Middle frontal gyrus (tissue), 1 donor: ENCODE measurements at regions not wholly inside any gene's neighbourhood (a gene's known extent, or its start where the extent isn't known, plus 50 kb on each side); places are given as distances from the start of the nearest gene placed in this dataset.
"Not testable (repeated sequence)": the region's sequence is repeated elsewhere in the genome, so short reads cannot be mapped to it uniquely, and the experiment has no call there.

Experiments used
- DNase-seq: peaks from one replicate; pipeline ENCODE4 v3.0.0-alpha.2; 2015; ENCODE audit warnings: low spot score; ENCODE audit errors: extremely low spot score

DNA sequence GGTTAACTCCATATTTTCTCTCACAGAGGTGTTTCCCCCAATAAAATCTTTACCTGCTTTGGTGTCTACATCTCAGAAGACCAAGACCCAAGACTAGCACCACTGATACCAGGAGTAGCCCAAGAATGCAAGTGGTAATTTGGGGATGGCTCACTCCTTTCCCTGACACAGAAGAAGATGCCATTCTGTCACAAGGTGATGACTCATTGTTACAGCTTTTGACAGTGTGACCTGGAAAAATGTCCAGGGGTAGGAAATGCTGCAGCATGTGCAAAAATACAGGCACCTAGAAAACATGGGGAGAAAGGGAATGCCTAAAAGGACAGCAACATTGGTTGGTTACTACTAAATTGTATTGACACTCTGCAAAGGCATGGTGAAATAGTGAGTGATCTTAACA, 254.0 kb upstream of the GJE1 start:
- DNase-seq: no peak

DNA sequence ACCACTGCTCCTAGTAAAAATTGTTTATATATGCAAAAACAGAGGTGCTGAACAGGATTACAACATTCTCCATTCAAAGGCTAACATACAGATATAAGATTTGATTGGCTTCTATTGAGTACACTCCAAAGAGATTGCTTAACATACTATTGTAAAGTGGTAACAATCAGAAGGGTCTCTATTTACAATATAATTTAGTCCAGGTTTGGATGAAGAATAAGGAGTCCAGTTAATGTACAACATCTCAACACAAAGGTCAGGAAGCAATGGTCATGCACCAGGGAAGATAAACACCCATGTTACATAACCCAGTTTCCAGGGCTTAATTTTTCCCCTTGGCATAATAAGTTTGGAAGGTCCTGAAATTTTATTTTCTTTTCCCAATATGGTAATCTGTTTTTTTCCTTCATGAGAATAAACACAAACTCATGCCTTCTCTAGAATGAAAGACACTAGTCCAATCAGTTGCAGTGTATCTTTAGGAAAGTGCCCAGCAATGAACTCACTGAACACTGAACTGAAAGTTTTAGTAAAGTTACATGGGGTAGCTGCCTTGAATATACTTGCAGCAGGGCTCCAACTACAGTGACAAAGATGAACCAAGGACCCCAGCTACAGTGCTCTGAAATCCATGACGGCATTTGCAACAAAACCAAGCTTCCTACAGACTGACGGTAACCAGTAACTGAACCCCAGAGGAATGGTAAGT, 255.3 kb upstream of the GJE1 start:
- no peak for DNase-seq

DNA sequence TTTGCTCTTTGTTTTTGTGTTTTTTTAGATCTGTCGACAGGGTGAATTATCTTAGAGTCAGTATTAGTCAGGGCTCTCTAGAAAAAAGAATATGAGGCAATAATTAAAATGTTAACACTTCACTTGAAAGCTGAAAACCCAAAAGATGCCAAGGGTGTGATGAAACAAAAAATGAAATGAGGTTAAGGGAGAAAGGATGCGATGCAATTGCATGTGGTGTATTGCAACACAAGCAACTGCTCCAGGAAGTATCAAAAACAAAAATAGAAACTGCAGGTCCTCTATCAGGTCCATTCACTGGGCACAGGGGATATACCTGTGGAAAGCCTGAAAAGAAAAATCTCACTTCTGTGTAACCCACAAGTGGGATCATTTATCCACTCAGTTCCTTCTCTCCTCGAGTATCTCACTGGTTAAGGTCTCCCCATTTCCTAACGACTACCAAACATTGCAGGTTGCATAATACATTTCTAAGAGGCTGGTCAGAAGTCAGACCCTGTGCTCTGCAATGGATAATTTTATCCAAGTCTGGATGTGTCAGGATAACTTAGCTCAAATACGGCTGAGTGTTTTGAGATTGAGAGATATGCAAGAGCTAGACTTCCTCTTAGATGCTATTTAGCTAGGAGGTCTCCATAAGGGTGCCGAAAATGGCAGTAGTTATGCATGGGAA, 257.7 kb upstream of the GJE1 start:
- DNase-seq: no peak

DNA sequence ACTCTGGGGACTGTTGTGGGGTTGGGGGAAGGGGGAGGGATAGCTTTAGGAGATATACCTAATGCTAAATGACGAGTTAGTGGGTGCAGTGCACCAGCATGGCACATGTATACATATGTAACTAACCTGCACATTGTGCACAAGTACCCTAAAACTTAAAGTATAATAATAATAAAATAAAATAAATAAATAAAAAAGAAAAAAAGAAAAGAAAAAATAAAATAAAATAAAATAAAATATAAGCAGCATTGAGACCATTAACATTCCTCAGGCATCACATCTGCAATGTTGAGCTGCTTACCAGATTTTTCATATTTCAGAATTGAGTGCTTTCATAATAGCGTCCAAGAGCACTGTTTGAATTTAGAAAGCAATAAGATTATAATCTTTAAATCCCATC, 263.2 kb upstream of the GJE1 start:
- DNase-seq: not testable (repeated sequence)

DNA sequence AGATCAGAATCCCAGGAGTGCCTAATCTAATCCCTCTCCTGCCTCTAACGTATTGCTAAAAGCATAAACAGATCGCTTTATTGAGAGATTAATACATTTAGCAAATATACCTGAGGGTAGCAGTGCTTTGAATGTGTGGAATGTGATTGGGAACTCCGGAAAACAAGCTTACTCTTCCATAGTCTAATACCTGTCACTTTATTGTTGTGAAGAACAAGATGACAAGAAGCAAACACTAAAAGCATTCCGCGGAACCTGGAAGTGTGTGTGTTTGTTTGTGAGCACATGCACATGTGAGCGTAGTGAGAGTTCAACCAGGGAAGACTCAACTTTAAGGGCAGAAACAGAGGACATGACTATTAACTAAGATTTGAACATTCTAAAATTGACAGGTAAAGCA, 265.0 kb upstream of the GJE1 start:
- DNase-seq: no peak

DNA sequence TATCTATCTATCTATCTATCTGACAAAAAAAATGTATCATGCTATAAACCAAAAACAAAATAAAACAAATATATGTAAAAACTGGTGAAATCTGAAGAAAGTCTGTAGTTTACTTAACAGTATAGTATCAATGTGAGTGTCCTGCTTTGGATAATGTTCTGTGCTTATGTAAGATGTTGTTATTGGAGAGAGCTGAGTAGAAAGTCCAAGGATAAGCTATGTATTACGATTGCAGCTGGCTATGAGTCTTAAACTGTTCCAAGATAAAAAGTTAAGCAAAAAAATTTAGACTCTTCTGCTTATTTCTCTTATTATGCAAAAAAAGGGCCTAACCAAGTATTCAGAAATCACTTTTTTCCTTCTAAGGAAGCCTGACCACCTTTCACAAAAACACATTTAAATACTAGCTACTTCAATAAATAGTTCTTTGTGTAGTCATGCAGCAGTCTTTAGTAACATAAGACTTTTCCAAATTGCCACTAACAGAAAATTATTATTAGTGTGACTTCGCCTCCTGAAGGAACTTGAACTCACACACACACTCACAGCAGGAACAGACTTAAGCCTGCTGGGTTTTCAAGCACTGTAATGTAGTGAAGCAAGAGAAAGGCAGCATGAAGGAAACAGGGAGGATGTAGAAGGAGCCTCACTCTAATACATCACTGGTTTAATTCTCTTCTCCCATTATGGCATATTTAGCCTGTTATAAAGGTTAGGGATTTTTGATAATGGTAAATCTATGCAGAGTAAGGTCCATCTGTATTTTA, 265.8 kb upstream of the GJE1 start:
- no peak for DNase-seq

DNA sequence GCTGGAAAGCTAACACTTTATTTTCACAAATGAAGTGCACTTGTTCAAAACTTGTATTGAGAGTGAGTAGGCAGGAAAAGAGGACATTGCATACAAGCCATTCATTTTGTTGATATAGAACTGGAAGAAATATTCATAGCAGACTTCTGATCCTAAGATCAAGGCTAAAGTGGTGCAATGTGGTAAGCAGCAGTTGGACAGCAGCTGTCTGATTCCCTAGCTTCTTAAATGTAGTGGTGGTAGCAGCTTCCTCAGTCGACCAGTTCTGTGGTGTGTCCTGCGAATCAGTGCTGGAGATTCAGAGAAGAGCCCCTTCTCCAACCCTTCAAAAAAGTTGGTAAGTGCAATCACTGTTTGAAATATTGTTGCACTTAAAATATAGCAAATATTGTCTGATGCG, 281.7 kb upstream of the GJE1 start:
- DNase-seq: no peak

DNA sequence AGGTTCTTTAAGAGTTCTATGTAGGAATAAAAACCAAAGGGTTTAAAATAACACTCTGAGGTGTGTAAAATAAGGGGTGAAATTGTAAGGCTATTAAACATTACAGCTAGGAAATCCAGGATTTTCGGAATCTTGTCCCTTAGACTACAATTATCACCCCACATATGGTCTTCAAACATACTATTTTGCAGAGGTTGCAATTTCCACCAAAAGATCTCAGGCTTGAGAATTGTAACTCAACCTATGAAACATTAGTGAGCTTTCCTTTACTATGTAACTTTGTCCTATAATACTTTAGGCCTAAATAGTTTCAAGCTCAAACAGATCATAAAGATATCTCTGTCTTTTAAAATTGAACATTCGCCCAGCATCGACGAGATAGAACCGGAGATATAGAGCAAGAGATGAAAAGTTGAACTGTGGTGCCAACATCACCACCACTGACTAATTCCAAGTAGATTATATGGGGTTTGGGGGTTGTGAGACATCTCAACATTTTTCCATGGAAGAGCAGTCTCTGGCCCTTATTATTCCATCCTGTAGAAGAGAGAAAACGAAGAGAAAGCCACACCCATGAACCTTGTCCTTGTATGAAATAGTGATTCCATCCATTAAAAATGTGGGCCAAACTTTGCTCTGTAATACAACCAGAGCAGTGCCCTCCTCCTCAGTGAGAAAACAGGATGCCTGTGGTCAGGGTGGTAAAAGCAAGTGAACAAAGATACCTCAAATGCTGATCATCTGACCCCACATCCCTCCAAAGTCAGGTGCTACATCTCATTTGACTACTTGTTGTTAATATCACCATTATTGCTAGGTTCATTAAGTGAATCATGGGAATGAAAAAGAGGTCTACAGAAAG, 284.5 kb upstream of the GJE1 start:
- DNase-seq: no peak

DNA sequence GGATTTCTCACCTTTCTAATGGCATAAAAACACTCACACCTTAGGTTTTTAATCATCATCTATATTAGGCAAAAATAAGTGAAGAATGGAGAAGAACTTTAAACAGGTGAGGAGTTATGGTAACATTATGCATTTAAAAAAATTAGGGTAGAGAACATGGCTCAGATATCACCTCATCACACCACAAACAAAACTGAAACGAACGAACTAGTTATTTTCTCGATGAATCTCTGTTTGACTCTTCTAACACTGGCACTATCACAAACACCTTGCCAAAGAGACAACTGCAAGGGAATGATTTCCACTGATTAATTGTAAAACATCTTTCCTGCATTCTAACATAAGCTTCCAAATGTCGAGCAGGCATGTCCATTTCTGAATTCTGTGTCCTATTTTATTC, 286.1 kb upstream of the GJE1 start:
- DNase-seq: no peak

DNA sequence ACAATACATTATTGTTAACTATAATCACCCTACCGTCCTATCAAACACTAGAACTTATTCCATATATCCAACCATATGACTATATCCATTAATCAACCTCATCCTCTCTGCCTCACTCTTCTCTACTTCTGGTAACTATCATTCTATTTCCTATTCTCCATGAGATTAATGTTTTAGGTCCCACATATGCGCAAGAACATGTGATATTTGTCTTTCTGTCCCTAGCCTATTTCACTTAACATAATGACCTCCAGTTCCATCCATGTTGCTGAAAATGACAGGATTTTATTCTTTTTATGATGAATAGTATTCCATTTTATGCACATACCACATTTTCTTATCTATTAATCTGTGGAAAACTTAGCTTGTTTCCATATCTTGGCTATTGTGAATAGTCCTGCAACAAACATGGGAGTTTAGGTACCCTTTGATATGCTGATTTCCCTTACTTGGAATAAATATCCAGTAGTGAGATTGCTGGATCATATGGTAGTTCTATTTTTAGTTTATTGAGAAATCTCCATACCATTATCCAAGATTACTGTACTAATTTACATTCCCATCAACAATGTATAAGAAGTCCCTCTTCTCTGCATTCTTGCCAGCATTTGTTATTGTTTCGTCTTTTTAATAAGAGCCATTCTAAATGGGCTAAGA, 289.4 kb upstream of the GJE1 start:
- no peak for DNase-seq

DNA sequence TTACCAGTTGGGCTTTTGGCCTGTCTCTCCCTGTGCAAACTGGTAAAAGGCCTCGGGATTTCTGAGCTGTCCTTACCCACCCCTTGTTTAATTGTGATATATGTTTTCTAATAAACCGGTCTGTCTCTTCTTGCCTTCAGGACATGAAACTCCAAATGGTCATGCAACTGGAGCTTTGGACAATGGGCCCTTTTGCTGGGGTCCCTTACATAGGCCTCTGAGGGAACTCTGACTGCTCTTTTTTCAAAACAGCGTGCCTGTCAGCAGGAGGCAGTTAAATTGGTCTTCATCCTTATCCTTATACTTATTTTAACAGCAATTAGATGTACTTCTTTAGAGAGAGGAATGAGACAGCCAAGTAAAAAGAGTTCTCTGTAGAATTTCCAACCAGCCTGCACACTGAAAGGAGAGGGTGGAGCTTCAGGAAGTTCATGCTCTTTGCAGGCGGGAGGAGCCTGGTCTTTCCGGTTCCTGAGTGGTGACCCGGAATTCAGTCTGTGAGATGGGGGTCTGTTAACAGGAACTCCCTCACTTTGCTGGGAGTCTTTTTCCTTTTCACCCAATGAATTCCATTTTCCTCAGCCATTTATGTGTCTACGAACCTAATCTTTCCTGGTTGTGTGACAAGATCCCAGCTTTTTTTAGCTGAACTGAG, 299.6 kb upstream of the GJE1 start:
- DNase-seq: no peak

DNA sequence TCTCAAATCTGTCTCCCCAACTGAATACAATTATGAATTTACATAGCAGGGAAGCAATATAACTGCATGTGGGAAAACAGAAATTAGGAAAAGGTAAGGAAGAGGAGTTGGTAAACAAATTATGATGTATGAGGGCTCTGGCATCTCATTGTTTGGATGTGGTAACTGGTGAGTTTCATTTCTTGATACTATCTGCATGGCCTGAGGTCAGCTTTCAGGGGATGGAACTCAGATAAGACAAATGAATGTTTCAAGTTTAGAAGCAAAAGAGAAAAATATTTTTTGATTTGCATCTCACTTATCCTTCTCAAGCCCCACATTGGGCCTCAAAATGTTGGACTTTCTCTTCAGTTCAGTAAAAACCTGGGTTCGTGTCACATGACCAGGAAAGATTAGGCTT, 302.2 kb upstream of the GJE1 start:
- no peak for DNase-seq

DNA sequence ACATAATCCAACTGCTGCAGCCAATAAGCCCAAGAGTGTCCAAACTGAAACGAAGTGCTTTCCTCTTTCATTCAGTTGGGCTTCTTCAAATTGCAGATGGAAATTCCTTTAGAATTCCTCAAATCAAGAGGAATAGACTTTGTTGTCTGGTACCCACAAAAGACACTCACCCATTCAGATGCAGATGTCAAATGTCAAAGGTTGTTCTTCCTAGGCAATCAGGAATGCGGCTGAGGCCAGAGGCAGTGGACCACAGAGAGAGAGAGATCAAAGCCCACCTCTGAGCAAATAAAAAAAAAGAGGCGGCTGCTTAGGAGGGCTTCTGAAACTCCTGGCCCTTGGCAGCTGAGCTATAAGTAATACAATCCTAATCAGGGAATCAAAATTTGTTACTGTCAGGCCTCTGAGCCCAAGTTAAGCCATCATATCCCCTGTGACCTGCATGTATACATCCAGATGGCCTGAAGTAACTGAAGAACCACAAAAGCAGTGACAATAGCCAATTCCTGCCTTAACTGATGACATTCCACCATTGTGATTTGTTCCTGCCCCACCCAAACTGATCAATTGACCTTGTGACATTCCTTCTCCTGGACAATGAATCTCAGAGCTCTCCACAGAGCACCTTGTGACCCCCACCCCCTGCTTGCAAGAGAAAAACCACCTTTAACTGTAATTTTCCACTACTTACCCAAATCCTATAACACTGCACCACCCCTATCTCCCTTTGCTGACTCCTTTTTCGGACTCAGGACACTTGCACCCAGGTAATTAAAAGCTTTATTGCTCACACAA, 303.0 kb upstream of the GJE1 start:
- DNase-seq: no peak

DNA sequence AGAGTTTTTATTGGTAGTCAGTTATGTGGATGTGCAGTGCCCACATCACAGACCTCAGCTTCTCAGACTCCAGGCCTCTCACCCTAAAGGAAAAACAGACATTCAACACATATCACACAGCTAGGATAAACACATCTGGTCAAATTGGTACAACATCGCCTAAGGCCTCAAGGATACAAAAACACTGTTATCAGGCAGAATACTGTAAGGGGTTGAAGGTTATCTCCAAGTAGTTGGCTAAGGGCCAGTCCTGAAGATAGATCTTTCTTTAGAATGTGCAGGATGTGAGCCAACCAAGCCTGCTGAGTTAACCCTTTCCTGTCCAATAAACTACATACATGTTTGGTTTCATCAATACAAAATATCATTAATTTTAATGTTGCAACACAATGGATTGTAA, 308.4 kb upstream of the GJE1 start:
- DNase-seq: no peak

DNA sequence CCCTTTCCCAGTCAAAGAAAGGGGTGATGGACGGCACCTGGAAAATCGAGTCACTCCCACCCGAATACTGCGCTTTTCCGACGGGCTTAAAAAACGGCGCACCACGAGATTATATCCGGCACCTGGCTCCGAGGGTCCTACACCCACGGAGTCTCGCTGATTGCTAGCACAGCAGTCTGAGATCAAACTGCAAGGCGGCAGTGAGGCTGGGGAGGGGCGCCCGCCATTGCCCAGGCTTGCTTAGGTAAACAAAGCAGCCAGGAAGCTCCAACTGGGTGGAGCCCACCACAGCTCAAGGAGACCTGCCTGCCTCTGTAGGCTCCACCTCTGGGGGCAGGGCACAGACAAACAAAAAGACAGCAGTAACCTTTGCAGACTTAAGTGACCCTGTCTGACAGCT, 317.7 kb upstream of the GJE1 start:
- not testable (repeated sequence) for DNase-seq

DNA sequence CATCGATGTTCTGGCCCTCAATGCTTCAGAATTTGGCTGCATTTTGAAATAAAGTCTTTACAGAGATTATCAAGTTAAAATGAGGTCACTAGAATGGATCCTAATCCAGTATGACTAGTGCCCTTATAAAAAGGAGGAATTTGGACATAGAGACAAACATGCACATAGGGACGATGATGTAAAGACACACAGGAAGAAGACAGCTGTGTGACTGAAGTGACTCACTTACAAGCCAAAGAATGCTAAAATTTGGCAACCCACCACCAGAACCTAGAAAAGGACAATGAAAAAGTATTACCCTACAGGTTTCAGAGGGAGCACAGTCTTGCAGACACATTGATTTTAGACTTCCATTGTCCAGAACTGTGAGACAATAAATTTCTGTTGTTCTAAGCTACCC, 322.8 kb upstream of the GJE1 start:
- DNase-seq: no peak

DNA sequence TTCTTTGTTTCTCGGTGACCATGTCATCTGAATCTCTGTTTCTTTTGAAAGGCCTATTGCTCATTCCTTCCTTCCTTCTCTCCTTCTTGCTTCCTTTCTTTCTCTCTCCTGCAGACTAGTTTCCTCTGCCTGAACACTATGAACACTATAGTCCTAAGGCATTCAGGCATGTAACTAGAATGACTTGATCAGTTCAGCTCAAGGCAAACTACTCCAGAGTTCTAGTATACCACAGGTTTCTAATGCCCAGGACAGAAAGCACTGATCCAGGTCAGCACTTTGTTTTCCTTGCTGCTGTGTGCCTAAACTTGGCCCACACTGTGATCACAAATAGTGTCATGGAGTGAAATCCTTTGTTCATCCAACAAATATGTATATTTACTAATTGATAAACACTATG, 324.1 kb upstream of the GJE1 start:
- no peak for DNase-seq

DNA sequence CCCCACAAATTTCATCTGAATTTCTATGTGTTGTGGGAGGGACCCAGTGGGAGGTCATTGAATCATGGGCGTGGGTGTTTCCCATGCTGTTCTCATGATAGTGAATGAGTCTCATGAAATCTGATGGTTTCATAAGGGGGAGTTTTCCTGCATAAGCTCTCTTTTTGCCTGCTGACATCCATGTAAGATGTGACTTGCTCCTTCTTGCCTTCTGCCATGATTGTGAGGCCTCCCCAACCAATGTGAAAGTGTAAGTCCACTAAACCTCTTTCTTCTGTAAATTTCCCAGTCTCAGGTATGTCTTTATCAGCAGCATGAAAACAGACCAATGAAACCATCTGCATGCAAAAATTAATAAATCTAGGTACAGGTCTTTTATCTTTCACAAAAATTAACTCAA, 331.8 kb upstream of the GJE1 start:
- not testable (repeated sequence) for DNase-seq

DNA sequence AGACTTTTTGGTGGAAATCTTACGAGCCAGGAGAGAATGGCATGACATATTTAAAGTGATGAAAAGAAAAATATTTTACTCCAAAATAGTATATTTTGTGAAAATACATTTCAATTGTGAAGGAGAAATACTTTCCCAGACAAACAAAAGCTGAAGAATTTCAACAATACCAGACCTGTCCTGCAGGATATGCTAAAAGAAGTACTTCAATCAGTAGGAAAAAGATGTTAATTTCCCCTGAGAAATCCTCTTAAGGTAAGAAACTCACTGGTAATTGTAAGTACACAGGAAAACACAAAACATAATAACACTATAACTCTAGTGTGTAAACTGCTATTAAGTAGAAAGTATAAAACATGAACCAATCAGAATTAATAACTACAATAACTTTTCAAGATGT, 341.8 kb upstream of the GJE1 start:
- DNase-seq: no peak

DNA sequence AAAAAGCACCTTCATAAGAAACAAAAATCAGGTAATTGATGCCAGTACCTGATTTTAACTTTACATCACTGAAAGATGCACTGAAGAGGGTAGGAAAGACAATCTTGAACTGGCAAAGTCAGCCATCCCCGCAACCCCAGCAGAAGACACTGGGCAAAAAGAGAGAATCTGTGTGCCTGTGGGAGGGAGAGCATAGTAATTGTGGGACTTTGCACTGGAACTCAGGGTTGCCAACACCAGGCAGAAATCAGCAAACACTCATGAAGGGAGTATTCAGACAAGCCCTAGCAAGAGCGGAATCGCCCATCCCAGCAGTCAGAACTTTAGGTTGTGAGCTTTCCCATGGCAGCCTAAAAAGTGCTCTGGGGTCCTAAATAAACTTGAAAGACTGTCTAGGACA, 344.6 kb upstream of the GJE1 start:
- DNase-seq: no peak
